ENCODE measurements at regions not wholly inside any gene's neighbourhood (a gene's known extent, or its start where the extent isn't known, plus 50 kb on each side); places are given as distances from the start of the nearest gene placed in this dataset.

DNA sequence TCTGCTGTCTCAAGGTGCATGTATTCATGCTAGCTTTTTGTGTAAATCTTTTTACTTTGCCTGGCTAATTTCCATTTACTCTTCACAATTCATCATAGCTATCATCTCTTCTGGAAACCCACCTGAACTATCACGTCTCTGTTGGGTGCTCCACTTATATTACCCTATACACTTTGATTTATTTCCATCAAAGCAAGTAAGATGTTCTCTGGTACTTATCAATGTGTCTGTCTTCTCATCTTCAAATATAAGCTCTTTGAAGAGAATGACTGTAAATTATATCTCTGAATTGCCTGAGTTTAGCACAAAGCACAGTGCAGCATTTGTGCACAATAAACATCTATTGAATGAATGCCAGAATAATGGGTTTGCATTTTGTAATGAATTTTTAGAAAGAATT is 1129.7 kb downstream of the LRFN5 start:
- no peak for DNase-seq (ENCODE audit: low spot score)

DNA sequence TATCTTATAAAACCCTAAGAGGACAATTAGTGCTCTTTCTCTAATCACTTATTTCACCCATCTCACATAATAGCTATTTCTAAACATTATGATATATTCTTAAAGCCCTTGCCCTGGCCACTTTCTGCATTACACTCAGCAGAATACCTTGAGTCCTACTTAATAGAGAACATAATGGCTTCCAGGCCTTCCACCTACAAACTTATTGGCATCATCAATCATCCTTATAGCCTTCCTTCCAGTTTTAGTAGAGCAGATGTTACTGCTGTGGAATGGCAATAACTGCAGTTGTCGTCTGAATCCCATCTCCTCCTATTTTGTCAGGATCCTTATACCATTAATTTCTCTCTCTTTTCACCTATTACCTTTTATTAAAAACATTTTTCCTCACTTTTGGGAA is 1127.4 kb downstream of the LRFN5 start:
- no peak for DNase-seq (ENCODE audit: low spot score)

DNA sequence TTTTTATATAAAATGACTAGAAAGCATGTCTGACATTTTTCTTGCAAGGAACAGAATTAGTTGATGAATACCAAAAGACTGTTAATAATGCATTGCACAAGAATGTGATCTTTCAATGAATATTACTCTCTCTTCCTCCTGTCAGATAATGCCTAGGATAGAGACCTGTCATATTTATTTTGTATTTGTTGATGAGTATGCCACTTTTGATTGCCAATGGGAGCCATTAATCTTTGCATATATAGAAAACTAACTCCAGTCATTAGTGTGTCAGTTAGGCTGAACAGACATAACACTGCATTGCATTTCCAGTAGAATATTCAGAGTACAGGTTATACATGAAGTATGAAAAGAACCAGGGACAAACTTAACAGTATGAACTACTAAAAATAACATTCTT is 1125.3 kb downstream of the LRFN5 start:
- no peak for DNase-seq (ENCODE audit: low spot score)

DNA sequence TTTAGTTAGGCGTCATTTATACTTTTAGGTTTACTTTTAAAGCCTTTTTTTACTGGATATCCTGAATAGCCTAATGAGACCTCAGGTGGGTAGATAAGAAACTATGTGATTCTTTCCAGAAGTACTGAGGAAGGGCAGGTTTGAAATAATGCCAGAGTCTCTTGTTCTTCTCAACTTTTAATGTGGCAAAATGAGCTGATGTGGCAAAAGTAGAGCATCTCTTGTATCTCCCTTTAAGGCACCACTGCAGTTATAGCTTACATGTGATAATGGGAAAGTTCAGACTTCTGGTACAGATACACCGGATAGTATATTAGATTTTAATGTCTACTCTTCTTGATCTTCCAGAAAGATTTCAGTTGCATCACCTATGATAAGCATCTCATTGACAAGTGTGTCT is 1124.8 kb downstream of the LRFN5 start:
- DNase-seq (ENCODE audit: low spot score), result no peak

DNA sequence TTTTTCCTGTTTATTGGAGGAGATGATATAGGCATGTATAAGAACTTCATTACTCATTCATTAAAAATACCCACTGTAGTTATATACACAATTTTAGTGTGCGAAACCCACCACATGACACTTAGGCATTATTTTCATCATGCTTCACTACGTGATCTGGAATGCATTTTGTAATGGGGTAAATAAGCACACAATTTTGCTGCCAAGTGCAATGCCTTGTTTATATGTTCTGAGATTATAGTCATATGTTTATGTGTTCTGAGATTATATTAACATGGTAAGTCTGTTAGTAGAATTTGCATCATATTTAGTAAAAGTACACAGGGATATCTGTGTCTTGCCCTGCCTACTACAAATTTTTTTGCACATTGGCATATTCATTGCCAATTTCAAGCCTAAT is 1123.0 kb downstream of the LRFN5 start:
- no peak for DNase-seq (ENCODE audit: low spot score)

DNA sequence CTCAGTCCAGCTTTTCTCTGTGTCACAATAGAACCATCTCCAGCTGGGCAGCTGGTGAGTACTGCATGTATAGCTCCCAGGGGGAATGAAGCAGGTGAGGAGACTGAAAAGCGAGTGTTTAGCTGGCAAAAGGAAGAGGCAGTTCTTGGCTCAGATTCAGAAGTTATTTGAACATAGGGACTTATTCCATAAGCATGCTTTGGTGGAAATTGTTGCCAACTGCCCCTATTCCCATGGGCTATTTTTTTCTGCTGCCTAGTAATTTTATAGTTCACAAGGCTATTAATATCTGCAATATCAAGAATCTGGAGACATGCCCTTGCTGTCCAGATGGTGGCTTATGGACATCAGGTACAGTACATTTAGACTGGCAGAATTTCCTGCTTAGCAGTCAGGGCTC is 1112.7 kb downstream of the LRFN5 start:
- no peak for DNase-seq (ENCODE audit: low spot score)

DNA sequence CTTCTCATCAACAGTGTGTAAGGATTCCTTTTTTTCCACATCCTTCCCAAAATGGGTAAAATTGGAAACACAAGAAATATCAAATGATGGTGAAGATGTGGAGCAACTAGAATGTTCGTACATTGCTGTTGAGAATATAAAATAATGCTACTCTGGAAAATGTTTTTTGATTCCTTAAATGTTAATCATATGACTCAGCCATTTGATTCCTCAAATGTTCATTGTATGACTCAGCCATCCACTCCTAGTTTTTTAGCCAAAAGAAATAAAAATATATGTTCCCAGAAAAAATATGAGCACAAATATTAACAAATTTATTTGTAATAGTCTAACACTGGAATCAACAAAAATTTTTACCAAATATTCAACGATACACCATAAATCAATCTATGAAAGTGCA is 1108.6 kb downstream of the LRFN5 start:
- peak; percentile 8 for DNase-seq (ENCODE audit: low spot score)

DNA sequence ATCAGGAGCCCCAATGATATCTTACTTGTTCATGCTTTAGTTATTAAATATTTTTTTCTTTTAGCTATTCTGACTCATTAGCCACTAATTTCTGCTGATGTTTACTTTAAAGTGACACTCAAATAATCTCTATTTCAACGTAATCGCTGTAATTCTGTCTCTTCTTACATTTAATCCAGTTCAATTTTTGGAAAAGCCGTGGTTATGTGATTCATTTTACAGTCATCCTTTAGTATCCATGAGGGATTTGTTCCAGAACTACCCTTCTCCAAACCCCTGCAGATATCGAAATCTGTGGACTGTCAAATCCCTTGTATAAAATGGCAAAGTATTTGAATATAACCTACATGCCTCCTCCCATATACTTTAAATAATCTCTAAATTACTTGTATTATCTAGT is 1103.4 kb downstream of the LRFN5 start:
- no peak for DNase-seq (ENCODE audit: low spot score)

DNA sequence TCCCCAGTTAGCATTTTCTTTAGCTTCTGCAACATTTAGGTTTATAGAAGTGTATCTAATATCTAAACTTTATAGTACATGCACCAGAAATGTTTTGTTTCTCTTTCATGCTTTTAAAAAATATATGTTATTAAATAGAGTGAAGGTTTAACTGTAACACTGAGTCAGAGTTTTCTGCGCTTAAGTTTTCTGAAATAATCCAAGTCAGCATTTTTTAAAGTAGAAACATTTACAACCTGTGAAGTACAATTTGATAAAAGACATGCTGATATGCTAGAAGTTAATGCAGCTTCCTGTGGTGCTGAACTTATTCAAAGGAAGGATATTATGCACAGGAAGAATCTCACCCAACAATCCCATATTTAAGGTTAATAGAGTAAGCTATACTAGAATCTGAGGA is 1096.8 kb downstream of the LRFN5 start:
- no peak for DNase-seq (ENCODE audit: low spot score)

DNA sequence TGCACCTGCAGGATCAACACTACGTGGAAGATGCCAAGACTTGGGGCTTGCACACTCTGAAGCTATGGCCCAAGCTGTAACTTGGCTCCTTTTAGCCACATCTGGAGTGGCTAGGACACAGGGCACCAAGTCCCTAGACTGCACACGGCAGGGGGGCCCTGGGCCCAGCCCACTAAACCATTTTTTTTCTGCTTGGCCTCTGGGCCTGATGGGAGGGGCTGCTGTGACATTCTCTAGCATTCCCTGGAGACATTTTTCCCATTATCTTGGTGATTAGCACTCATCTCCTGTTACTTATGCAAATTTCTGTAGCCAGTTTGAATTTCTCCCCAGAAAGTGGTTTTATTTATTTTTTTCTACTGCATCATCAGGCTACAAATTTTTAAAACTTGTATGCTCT is 1080.7 kb downstream of the LRFN5 start:
- DNase-seq (ENCODE audit: low spot score), result no peak

DNA sequence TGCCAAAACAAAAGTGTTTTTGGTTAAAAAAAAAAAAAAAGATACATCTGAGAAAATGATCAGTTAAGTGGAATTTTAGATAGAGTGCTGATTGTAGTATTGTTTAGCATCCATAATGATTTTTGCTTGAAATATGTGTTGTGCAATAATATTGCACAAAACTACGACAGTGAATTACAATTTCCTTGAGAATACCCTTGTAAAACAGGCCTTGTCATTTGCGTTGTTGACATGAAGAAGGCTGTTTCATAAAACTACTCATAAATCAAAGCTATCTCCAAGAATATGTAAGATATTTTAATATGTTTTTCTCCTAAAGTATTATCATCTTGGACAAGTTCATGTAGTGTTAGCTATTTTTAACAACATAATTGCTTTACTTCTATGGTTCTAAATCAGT is 1077.0 kb downstream of the LRFN5 start:
- DNase-seq (ENCODE audit: low spot score), result no peak

DNA sequence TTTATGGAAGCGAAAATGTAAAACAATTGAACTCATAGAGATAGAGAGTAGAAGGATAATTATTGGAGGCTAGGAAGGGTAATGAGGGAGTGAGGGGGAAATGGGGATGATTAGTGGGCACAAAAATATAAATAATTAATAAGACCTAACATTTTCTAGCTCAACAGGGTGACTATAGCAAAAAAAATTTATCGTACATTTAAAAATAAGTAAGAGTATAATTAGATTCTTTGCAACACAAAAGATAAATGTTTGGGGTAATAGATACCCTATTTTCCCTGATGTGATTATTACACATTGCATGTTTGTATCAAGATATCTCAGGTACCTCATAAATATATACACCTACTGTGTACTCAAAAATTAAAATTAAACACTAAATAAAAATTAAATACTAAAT is 1070.0 kb downstream of the LRFN5 start:
- DNase-seq (ENCODE audit: low spot score), result no peak

DNA sequence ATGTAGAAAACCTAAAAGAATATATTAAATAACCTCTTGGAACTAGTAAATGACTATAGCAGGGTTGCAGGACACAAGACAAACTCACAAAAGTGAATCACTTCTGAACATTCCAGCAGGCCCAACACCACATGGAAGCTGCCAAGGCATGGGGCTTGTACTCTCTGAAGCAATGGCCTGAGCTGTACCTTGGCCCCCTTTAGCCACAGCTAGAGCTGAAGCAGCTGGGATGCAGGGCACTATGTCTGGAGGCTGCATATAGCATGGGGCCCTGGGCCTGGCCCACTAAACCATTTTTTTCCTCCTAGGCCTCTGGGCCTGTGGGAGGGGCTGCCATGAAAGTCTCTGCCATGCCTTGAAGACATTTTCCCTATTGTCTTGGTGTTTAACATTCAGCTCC is 1067.3 kb downstream of the LRFN5 start:
- no peak for DNase-seq (ENCODE audit: low spot score)

DNA sequence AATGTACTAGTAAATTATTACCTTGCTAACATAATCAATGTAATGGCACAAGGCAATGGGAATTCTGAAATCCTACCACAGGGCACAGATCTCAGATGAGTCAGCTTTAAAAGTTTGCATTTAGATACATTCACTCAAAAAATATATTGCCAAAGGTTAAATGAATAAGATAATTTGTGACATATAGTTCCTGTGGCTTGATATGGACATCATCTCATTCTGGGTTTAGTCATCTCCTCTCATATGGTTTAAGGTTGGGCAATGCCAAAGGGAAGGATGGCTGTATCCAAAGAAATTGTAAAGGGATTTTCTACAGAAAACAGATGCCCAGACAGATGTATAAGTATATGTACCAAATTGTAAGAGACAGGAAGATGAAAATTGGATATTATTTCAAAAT is 1065.0 kb downstream of the LRFN5 start:
- DNase-seq (ENCODE audit: low spot score), result peak; percentile 1

DNA sequence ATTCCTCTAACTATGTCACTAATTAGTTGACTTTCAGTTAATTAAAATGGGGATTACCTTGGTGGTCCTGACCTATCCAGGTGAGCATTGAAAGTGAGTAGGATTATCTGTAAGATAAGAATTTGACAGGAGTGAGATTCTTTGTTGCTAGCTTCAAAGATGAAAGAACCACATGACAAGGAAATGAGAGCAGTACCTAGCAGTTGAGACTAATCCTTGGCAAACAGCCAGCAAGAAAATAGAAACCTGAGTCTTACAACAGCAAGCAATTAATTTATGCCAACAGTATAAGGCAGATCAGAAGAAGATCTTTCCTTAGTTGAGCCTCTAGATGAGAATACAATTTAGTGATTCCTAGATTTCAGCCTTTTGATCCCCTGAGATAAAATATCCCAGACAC is 1058.4 kb downstream of the LRFN5 start:
- DNase-seq (ENCODE audit: low spot score), result no peak

DNA sequence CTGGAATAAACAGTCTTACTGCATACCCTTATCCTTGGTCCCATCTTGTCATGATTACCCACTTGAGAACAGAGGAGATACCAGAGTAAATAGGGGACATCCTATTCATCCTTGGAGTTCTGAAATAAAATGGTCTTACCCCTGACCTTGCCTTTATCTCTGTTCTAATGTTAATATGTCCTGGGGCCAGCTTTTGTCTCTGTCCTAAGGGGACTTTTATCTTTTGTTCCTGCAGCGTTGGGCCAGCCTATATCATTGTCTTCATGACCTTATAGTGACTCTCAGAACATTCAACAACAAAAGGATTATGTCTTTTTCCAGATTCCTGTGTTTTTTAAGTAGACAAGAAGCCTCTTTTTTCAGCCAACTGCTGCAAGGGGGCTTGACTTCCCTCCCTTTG is 1057.5 kb downstream of the LRFN5 start:
- no peak for DNase-seq (ENCODE audit: low spot score)

DNA sequence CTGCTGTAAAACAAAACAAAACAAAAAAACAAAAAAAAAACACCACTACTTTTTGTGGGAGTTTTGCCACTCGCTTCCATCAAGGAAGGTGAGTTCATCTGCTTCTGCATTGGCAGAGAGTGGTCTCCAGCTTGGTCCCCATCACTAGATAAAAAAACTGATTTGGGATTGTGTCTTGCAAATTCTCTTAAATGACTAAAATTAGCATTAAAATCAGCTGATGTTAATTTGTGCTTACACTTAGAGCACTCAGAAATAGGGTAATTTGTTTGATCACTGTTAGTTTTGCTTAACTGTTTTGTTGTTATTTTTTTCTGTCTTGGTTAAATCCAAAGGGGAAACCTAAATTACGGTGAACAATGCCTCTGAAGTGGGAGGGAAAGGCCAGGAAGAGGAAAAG is 1048.0 kb downstream of the LRFN5 start:
- DNase-seq (ENCODE audit: low spot score), result no peak

DNA sequence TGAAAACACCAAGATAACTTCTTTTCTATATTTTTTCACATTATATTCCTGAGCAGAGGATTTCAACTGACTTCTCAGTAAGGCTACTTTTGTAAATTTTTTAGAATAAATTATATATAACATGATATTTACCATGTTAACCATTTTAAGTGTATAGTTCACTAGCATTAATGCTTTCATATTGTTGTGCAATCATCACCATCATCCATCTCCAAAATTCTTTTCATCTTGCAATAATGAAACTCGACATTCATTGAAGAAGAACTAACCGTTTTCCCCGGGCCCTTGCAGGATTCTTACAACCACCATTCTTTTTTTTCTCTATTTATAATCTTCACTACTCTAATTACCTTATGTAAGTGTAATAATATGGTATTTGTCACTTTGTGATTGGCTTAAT is 1036.1 kb downstream of the LRFN5 start:
- DNase-seq (ENCODE audit: low spot score), result no peak

DNA sequence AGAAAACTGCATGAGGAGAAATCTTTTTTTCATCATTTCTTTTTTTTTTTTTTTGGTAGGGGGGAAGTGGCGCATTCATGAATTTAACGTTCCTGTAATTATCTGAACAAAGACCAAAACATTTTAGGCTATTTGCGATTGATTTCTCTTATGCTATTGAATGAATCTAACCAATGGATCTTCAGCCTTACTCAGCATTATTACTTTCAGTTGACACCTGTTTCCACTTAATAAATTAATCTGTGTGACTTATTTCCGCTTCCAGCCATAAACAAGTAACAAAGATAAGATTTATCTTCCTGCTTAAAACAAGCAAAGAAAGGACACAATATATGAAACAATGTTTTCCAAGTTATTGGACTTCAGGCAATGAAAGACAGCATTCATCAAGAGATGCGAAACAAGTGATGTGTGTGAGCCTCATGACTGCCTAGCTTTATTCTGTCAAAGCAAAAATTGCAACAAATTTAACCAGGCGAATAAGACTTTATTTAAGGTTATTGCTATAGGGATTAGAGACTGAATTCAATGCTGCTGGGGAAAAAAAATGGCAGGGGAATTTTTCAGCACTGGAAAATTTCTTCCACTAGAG is 1026.9 kb downstream of the LRFN5 start:
- DNase-seq (ENCODE audit: low spot score), result no peak

DNA sequence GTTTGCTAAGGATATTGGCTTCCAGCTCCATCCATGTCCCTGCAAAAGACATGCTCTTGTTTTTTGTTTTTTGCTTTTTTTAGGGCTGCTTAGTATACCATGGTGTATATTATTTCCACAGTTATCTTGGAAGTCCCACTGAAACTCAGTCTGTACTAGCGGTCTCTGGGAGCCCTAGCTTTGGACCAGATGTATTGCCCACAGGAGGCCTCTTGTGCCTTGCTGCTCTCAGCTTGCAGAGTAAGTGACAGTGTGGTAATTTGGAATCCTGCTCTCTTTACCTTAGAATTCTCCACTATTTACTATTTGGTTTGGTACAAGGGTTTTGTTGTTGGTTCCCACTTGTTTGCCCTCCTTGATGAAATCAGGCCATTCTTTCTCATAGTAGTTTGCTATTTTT is 1022.9 kb downstream of the LRFN5 start:
- DNase-seq (ENCODE audit: low spot score), result no peak

DNA sequence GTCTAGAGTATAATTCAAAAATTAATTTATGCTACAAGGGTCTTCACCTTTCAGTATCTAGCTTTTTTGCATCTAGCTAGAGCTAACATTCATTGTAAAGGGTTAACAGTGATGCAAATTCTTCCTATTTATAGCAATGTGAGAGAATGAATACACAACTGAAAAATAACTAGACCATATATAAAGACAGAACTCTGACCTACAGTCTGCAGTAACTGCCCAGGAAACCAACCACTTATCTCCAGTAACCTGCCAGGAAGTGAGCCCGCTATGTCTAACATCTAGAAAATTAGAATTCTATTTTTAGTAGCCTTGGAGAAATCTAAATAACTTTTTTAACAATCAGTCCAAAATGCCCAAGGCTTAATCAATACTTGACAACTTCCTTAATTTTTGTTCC is 1021.9 kb downstream of the LRFN5 start:
- DNase-seq (ENCODE audit: low spot score), result no peak

DNA sequence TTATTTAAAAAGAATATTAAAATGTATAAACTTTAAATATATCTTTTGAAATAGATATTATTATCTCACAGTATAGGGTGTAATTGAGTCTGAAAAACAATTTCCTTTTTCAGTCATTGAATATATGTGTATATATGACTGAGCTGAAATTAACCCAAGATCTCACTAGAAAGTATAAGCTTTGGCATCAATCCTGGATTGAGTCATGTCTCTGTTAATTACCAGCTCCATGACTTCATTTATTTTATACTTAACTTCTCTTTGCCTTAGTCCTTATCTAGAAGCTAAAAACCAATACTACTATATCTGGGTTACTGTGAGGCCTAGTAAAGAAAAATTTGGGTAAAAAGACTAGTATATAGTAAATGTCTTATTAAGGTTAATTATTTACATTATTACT is 1020.3 kb downstream of the LRFN5 start:
- DNase-seq (ENCODE audit: low spot score), result no peak

DNA sequence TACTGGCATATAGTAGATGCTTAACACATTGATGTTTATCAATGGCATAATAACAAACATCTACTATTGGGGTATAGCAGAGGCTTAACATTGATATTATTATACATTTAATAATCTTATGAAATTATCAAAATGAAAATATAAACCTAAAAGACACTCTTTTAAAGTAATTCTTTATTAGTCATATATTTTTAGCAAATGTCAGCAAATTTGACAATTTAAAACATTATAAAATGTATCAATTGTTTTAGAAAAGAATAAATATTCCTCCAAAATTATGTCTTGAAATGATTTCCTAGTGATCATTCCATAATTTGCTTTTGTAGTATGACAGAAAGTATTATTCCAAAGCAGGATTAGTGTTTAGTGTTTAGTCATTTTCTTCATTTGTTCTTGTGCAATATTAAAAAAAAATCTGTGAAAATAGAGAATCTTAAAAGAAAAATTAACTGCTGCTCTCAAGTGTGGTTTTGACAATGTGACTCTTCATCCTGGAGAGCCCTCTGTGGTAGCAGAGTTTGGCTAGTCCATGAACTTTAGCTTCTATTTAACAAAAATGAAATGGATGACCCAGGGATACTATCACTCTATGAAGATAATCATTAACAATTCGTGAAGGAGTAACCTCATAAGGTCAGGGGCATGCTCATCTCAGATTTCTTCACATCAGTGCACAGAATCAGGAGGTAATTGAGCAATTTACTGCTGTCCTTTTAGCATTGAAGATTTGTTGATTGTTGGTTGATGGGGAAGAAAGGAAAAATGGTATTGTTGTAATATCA is 1018.5 kb downstream of the LRFN5 start:
- DNase-seq (ENCODE audit: low spot score), result no peak

DNA sequence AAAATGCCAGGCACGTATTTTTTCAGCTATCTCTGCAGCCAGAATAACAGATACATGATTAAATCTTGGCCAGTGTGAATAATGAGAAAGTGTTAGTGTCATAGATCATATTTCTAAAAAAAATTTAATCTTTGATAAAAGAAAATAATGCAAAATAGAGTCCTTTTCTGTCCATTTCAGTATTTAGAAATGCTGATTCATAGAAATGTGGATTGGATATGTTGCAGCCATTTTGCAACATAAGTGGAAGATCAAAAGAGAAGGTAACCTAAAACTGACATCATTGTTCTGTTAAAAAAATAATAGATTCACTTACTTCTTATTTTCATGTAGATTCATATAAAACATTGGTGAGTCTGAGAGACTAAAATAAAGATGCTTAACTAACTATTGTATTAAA is 1010.3 kb downstream of the LRFN5 start:
- DNase-seq (ENCODE audit: low spot score), result no peak
